GM12864 (cell line): ENCODE measurements at regions not wholly inside any gene's neighbourhood (a gene's known extent, or its start where the extent isn't known, plus 50 kb on each side); places are given as distances from the start of the nearest gene placed in this dataset.

Experiments
- DNase-seq: peaks from one replicate; pipeline ENCODE4 v3.0.0-alpha.2; 2011; ENCODE audit warnings: low read depth
- H3K4me3 ChIP-seq: 2 replicates; pipeline ENCODE4 v1.5.1; 2011; ENCODE audit warnings: mild to moderate bottlenecking, low read depth, low read length, control low read depth
- TF ChIP-seq, protein P1 (sequence below): IDR thresholded peaks from 2 replicates; pipeline ENCODE4 v1.5.1; 2011; ENCODE audit warnings: low read depth, mild to moderate bottlenecking, moderate library complexity, low read length, control low read depth, inconsistent platforms; ENCODE audit errors: missing control alignments

DNA sequence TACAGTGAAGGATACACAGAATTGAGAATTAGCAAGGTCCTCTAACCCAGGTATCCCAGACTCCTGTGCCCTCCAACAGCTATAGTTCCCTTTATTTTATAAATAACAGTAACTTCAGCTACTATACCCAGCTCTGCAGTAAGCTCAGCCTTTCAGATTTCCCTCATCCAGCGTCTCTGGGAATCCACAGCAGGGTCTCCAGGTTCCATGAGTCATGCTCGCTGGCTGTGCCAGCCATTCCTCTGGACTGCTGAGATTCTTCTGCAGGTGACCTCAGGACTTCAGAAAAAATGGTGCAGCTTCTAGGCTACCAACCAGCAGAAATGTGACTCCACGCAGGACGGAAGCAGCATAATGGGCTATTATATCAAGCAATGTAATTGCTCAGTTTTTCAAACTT is 419.3 kb downstream of the ZNF516 start:
- TF ChIP-seq, protein P1, sequence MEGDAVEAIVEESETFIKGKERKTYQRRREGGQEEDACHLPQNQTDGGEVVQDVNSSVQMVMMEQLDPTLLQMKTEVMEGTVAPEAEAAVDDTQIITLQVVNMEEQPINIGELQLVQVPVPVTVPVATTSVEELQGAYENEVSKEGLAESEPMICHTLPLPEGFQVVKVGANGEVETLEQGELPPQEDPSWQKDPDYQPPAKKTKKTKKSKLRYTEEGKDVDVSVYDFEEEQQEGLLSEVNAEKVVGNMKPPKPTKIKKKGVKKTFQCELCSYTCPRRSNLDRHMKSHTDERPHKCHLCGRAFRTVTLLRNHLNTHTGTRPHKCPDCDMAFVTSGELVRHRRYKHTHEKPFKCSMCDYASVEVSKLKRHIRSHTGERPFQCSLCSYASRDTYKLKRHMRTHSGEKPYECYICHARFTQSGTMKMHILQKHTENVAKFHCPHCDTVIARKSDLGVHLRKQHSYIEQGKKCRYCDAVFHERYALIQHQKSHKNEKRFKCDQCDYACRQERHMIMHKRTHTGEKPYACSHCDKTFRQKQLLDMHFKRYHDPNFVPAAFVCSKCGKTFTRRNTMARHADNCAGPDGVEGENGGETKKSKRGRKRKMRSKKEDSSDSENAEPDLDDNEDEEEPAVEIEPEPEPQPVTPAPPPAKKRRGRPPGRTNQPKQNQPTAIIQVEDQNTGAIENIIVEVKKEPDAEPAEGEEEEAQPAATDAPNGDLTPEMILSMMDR: no peak
- DNase-seq: no peak
- H3K4me3 ChIP-seq: no peak overlapping the region

DNA sequence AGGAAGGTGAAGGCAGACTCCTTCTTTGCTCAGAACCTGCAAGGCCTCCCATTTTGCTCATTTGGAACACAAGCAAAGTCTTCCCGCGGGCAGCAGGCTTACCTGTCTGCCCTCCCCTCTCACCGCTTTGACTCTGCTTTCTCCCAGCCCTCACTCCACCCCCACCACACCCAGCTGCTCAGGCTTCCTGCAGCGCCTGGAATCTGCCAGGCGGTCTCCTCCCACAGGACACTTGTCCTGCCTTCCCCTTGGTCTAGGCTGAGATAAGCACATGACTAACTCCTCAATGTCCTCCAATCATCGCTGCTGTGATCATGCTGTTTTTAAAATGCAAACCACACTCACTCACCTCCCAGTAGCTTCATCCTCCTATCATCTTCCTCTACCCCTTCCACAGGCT is 430.0 kb downstream of the ZNF516 start:
- H3K4me3 ChIP-seq: no peak overlapping the region
- no peak for DNase-seq
- TF ChIP-seq, protein P1: no peak

DNA sequence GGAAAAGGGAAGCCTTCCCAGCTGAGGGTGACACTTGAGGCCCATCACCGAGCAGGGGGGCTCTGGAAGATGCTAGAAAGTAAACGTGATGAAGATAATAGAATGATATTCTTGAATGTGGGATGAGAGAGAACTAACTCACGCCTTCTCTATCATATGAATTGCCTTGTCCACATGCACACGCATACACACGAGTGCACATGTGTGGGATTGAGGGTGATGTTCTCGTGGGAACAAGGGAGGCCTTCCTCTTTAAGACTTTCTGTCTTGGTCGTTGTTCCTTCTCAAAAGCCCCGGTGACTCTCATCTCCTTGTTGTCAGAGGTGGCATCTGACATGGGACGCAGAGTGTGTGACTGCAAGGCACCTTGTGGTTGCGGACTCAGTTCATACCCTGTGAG is 436.9 kb downstream of the ZNF516 start:
- no peak for DNase-seq
- H3K4me3 ChIP-seq: no peak overlapping the region
- TF ChIP-seq, protein P1: no peak

DNA sequence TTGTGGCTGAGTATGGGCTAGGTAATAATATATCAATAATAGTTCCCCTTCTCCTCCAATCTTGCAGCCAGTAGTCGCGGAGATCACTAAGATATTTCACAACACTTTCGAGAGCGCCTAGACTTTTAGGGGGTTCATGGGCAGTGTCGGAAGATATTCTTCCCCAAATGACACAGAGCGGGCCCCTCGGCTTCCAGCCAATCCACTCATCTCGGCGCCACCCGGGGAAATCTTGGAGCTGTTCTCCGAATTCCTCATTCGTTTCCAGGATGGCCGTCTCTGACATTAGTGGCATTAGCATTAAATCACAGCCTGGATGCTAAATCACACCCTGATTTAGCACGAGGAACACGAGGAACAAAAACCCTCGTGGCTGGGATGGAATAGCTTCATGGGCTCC is 437.7 kb downstream of the ZNF516 start:
- no peak overlapping the region for H3K4me3 ChIP-seq
- DNase-seq: no peak

DNA sequence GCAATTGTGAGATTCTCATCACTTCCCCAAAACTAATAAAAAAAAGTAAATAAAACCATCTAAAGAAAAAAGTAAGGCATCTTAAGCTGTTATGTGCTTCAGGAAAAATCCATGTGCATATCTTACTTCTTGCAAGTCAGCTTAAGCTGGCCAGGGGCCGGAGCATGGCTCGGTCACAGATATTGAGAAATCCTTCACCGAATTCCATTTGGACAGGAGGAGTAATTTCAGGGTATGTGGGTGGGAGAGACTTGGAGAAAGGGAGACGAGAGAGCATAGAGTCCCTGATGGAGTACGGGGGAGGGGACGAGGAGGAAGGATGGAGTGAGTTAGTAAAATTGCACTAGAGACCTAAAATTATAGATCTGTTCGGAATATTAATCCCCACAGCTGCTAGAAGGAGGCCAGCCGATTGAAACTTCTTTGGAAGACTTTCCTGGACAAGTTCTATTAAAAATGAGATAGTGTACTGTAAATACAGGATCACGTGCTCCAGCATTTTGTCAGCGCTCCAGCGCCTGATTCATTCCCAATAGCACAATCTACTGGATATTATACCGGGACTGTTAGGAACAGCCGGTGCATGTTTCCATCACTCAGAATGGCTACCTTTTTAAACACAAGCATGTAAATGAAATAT is 438.5 kb downstream of the ZNF516 start:
- no peak overlapping the region for H3K4me3 ChIP-seq
- TF ChIP-seq, protein P1: no peak
- no peak for DNase-seq

More for the DNA sequence above, 437.7 kb downstream of the ZNF516 start:
- TF ChIP-seq, protein P1: no peak

DNA sequence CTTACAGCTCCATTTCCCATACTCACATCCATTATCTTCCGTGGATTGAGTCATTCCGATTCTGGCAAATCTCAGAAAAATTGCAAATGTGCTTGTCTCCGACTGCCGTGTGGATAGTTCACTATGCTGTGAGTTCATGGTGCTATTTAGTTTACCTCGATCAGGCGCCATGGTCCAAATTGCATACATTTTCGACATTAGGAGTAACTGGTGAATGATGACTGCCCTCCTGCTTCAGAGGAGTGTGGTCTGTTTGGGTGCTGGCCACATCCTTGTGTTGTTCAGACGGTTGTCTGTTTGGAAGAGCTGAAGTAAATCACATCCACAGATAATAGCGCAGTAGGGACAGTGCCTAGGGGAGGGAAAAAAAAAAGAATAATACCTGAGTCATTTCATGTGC is 439.5 kb downstream of the ZNF516 start:
- TF ChIP-seq, protein P1: no peak
- no peak for DNase-seq
- no peak overlapping the region for H3K4me3 ChIP-seq

DNA sequence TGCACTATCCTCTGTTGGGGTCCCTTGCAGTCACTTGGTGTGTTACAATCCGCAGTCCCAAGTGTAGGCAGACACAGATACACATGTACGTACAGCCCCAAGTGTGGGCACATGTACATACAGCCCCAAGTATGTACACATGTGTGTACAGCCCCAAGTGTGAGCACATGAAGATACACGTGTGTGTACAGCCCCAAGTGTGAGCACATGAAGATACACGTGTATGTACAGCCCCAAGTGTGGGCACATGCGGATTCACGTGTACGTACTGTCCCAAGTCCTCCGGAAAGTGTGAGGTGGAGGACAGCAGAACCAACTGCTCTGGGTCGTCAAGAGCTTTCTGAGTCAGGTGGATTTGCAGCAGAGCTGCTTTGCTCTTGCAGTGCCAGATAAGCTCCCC is 440.0 kb downstream of the ZNF516 start:
- no peak overlapping the region for H3K4me3 ChIP-seq
- DNase-seq: no peak
- TF ChIP-seq, protein P1: no peak
